SK-N-SH (cell line): ENCODE measurements at regions not wholly inside any gene's neighbourhood (a gene's known extent, or its start where the extent isn't known, plus 50 kb on each side); places are given as distances from the start of the nearest gene placed in this dataset.

Experiments
- ELF1 ChIP-seq: IDR thresholded peaks from 2 replicates; pipeline ENCODE4 v1.4.0; 2012
- EP300 ChIP-seq, 2 experiments: IDR thresholded peaks; 2 replicates each; pipeline versions ENCODE4 v1.4.0 to v1.6.1; 2012; ENCODE audit warnings: borderline replicate concordance in 1 of 2, low read depth in 1 of 2, low read length in 1 of 2
- MXI1 ChIP-seq: IDR thresholded peaks from 2 replicates; pipeline ENCODE4 v1.6.1; 2012; ENCODE audit warnings: mild to moderate bottlenecking, low read depth, low read length, improper control_type of control experiment
- POLR2AphosphoS5 ChIP-seq: IDR thresholded peaks from 2 replicates; pipeline ENCODE4 v1.6.1; 2012; ENCODE audit warnings: low read depth, low read length
- RCOR1 ChIP-seq: fragments of 150-350 bp; IDR thresholded peaks from 2 replicates; pipeline ENCODE4 v1.6.1; 2017; ENCODE audit warnings: antibody characterized with exemption, low read length
- SIN3A ChIP-seq: IDR thresholded peaks from 2 replicates; pipeline ENCODE4 v1.6.1; 2012; ENCODE audit warnings: low read depth, mild to moderate bottlenecking, low read length, moderate library complexity, borderline replicate concordance
- SMC3 ChIP-seq: IDR thresholded peaks from 2 replicates; pipeline ENCODE4 v1.6.1; 2012; ENCODE audit warnings: low read depth, low read length, improper control_type of control experiment
- TCF12 ChIP-seq: IDR thresholded peaks from 2 replicates; pipeline ENCODE4 v1.4.0; 2012
- YY1 ChIP-seq: IDR thresholded peaks from 2 replicates; pipeline ENCODE4 v1.4.0; 2012; ENCODE audit warnings: low read depth, mild to moderate bottlenecking
- TF ChIP-seq, protein P1 (sequence below): fragments of 200-600 bp; sonication (generic); IDR thresholded peaks from 2 replicates; pipeline ENCODE4 v1.6.1; 2017; ENCODE audit warnings: antibody characterized with exemption, mild to moderate bottlenecking, moderate library complexity
- TF ChIP-seq, protein P2 (sequence below): IDR thresholded peaks from 2 replicates; pipeline ENCODE4 v1.6.1; 2012; ENCODE audit warnings: mild to moderate bottlenecking, low read depth, low read length, moderate library complexity
- TF ChIP-seq, protein P3 (sequence below): fragments of 150-350 bp; IDR thresholded peaks from 2 replicates; pipeline ENCODE4 v1.6.1; 2017; ENCODE audit warnings: antibody characterized with exemption, low read length, low read depth, borderline replicate concordance

DNA sequence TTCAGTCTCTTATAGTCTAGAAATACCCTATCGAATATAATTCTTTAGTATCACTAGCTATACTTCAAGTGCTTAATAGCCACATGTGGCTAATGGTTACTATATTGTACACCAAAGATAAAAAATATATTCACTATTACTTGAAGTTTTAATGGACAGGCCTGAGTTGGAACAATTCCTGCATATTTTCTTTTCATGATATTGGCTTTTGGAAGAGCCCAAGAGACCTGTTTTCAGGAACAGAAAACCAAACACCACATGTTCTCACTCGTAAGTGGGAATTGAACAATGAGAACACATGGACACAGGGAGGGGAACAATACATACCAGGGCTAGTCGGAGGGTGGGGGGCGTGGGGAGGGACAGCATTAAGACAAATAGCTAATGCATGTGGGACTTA lies 334.4 kb upstream of the TRIB2 start:
- no peak for TF ChIP-seq YY1
- TF ChIP-seq, protein P1, sequence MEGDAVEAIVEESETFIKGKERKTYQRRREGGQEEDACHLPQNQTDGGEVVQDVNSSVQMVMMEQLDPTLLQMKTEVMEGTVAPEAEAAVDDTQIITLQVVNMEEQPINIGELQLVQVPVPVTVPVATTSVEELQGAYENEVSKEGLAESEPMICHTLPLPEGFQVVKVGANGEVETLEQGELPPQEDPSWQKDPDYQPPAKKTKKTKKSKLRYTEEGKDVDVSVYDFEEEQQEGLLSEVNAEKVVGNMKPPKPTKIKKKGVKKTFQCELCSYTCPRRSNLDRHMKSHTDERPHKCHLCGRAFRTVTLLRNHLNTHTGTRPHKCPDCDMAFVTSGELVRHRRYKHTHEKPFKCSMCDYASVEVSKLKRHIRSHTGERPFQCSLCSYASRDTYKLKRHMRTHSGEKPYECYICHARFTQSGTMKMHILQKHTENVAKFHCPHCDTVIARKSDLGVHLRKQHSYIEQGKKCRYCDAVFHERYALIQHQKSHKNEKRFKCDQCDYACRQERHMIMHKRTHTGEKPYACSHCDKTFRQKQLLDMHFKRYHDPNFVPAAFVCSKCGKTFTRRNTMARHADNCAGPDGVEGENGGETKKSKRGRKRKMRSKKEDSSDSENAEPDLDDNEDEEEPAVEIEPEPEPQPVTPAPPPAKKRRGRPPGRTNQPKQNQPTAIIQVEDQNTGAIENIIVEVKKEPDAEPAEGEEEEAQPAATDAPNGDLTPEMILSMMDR = no peak
- TF ChIP-seq TCF12 = no peak
- no peak for TF ChIP-seq POLR2AphosphoS5
- TF ChIP-seq, protein P2, sequence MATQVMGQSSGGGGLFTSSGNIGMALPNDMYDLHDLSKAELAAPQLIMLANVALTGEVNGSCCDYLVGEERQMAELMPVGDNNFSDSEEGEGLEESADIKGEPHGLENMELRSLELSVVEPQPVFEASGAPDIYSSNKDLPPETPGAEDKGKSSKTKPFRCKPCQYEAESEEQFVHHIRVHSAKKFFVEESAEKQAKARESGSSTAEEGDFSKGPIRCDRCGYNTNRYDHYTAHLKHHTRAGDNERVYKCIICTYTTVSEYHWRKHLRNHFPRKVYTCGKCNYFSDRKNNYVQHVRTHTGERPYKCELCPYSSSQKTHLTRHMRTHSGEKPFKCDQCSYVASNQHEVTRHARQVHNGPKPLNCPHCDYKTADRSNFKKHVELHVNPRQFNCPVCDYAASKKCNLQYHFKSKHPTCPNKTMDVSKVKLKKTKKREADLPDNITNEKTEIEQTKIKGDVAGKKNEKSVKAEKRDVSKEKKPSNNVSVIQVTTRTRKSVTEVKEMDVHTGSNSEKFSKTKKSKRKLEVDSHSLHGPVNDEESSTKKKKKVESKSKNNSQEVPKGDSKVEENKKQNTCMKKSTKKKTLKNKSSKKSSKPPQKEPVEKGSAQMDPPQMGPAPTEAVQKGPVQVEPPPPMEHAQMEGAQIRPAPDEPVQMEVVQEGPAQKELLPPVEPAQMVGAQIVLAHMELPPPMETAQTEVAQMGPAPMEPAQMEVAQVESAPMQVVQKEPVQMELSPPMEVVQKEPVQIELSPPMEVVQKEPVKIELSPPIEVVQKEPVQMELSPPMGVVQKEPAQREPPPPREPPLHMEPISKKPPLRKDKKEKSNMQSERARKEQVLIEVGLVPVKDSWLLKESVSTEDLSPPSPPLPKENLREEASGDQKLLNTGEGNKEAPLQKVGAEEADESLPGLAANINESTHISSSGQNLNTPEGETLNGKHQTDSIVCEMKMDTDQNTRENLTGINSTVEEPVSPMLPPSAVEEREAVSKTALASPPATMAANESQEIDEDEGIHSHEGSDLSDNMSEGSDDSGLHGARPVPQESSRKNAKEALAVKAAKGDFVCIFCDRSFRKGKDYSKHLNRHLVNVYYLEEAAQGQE = no peak
- TF ChIP-seq EP300 (IDR thresholded peaks at IDR 0.05; ENCODE audit: borderline replicate concordance in 1 of 2, low read depth in 1 of 2, low read length in 1 of 2) = no peak
- TF ChIP-seq SMC3 = no peak
- no peak for TF ChIP-seq MXI1
- TF ChIP-seq SIN3A = no peak
- TF ChIP-seq, protein P3, sequence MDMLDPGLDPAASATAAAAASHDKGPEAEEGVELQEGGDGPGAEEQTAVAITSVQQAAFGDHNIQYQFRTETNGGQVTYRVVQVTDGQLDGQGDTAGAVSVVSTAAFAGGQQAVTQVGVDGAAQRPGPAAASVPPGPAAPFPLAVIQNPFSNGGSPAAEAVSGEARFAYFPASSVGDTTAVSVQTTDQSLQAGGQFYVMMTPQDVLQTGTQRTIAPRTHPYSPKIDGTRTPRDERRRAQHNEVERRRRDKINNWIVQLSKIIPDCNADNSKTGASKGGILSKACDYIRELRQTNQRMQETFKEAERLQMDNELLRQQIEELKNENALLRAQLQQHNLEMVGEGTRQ = no peak
- TF ChIP-seq RCOR1 = no peak
- no peak for TF ChIP-seq ELF1
